H9 (cell line): ENCODE measurements at regions not wholly inside any gene's neighbourhood (a gene's known extent, or its start where the extent isn't known, plus 50 kb on each side); places are given as distances from the start of the nearest gene placed in this dataset.

Experiments
- DNase-seq: peaks from one replicate; pipeline ENCODE4 v3.0.0-alpha.2; 2017
- H2AFZ ChIP-seq: one replicate; pipeline ENCODE4 v1.6.1; 2013; ENCODE audit warnings: mild to moderate bottlenecking, low read length, control low read depth, moderate library complexity
- H2AK5ac ChIP-seq: 2 replicates; pipeline ENCODE4 v1.6.1; 2013; ENCODE audit warnings: low read length, control low read depth, mixed read lengths; ENCODE audit not compliant: insufficient read length
- H2BK120ac ChIP-seq: one replicate; pipeline ENCODE4 v1.6.1; 2013; ENCODE audit warnings: low read depth, mild to moderate bottlenecking, low read length, control low read depth, inconsistent platforms; ENCODE audit not compliant: poor library complexity, severe bottlenecking
- H2BK12ac ChIP-seq: 2 replicates; pipeline ENCODE4 v1.6.1; 2013; ENCODE audit warnings: low read length, control low read depth, mixed read lengths, low read depth; ENCODE audit not compliant: insufficient read length
- H2BK15ac ChIP-seq: 2 replicates; pipeline ENCODE4 v1.6.1; 2013; ENCODE audit warnings: low read depth, low read length, control low read depth
- H2BK20ac ChIP-seq: one replicate; pipeline ENCODE4 v1.6.1; 2013; ENCODE audit warnings: low read depth, mild to moderate bottlenecking, low read length, control low read depth, inconsistent platforms; ENCODE audit not compliant: poor library complexity, severe bottlenecking
- H2BK5ac ChIP-seq: 2 replicates; pipeline ENCODE4 v1.6.1; 2013; ENCODE audit warnings: low read length, control low read depth, mixed read lengths; ENCODE audit not compliant: insufficient read length
- H3K14ac ChIP-seq: 2 replicates; pipeline ENCODE4 v1.6.1; 2013; ENCODE audit warnings: low read length, control low read depth; ENCODE audit not compliant: insufficient read depth
- H3K18ac ChIP-seq: 2 replicates; pipeline ENCODE4 v1.6.1; 2013; ENCODE audit warnings: low read depth, mild to moderate bottlenecking, mixed read lengths, low read length, control low read depth; ENCODE audit not compliant: insufficient read length
- H3K23ac ChIP-seq: 2 replicates; pipeline ENCODE4 v1.6.1; 2013; ENCODE audit warnings: low read length, control low read depth, mixed read lengths, low read depth; ENCODE audit not compliant: insufficient read length
- H3K23me2 ChIP-seq: 2 replicates; pipeline ENCODE4 v1.6.1; 2013; ENCODE audit warnings: low read depth, mild to moderate bottlenecking, mixed read lengths, low read length, control low read depth; ENCODE audit not compliant: insufficient read length, poor library complexity, severe bottlenecking
- H3K27ac ChIP-seq: 2 replicates; pipeline ENCODE4 v1.5.1; 2013; ENCODE audit warnings: low read length, control low read depth, mixed read lengths, low read depth; ENCODE audit not compliant: insufficient read length
- H3K27me3 ChIP-seq: 2 replicates; pipeline ENCODE4 v1.6.1; 2013; ENCODE audit warnings: low read length, control low read depth, inconsistent platforms; ENCODE audit not compliant: insufficient read depth
- H3K4ac ChIP-seq: 2 replicates; pipeline ENCODE4 v1.6.1; 2013; ENCODE audit warnings: low read depth, mild to moderate bottlenecking, control low read depth, inconsistent platforms, low read length, moderate library complexity
- H3K4me1 ChIP-seq: 2 replicates; pipeline ENCODE4 v1.6.1; 2013; ENCODE audit warnings: low read length, control low read depth, inconsistent platforms; ENCODE audit not compliant: insufficient read depth
- H3K4me2 ChIP-seq: 2 replicates; pipeline ENCODE4 v1.6.1; 2013; ENCODE audit warnings: low read length, control low read depth, mixed read lengths; ENCODE audit not compliant: insufficient read length, insufficient read depth
- H3K56ac ChIP-seq: 2 replicates; pipeline ENCODE4 v1.6.1; 2013; ENCODE audit warnings: low read depth, mild to moderate bottlenecking, mixed read lengths, low read length, control low read depth; ENCODE audit not compliant: insufficient read length
- H3K79me1 ChIP-seq: 2 replicates; pipeline ENCODE4 v1.6.1; 2013; ENCODE audit warnings: low read depth, mild to moderate bottlenecking, moderate library complexity, low read length, control low read depth, inconsistent platforms; ENCODE audit not compliant: insufficient read depth, poor library complexity, severe bottlenecking
- H3K79me2 ChIP-seq: 2 replicates; pipeline ENCODE4 v1.6.1; 2013; ENCODE audit warnings: low read length, control low read depth, inconsistent platforms; ENCODE audit not compliant: insufficient read depth
- H3K9ac ChIP-seq: 2 replicates; pipeline ENCODE4 v1.6.1; 2013; ENCODE audit warnings: low read length, control low read depth, mixed read lengths; ENCODE audit not compliant: insufficient read length; ENCODE audit errors: extremely low read depth
- H3K9me3 ChIP-seq: one replicate; pipeline ENCODE4 v1.6.1; 2013; ENCODE audit warnings: low read depth, low read length, inconsistent platforms; ENCODE audit not compliant: control insufficient read depth
- H3T11ph ChIP-seq: one replicate; pipeline ENCODE4 v1.6.1; 2013; ENCODE audit warnings: mild to moderate bottlenecking, low read length, control low read depth, inconsistent platforms
- H4K20me1 ChIP-seq: one replicate; pipeline ENCODE4 v1.6.1; 2013; ENCODE audit not compliant: control insufficient read depth, insufficient read length, insufficient read depth
- H4K5ac ChIP-seq: 2 replicates; pipeline ENCODE4 v1.6.1; 2013; ENCODE audit warnings: low read depth, mild to moderate bottlenecking, mixed read lengths, low read length, control low read depth; ENCODE audit not compliant: insufficient read length
- H4K8ac ChIP-seq: replicated peaks from 2 replicates; pipeline ENCODE4 v1.6.1; 2013; ENCODE audit warnings: low read length, control low read depth, mixed read lengths, low read depth; ENCODE audit not compliant: insufficient read length
- H4K91ac ChIP-seq: 2 replicates; pipeline ENCODE4 v1.6.1; 2013; ENCODE audit warnings: low read depth, mild to moderate bottlenecking, moderate library complexity, mixed read lengths, low read length, control low read depth; ENCODE audit not compliant: insufficient read length
- H3K27ac Mint-ChIP-seq, 3 experiments: 2 replicates in 2 of 3; 3 replicates in 1 of 3; pipeline ENCODE4 v1.8.0; 2020 to 2021; ENCODE audit warnings: mixed read lengths in 3 of 3, mild to moderate bottlenecking in 1 of 3, moderate library complexity in 1 of 3
- H3K27me3 Mint-ChIP-seq: 2 replicates; pipeline ENCODE4 v1.8.0; 2021; ENCODE audit warnings: low read depth, mild to moderate bottlenecking, moderate library complexity, mixed read lengths
- H3K36me3 Mint-ChIP-seq, 3 experiments: 2 replicates in 2 of 3; 3 replicates in 1 of 3; pipeline ENCODE4 v1.8.0; 2020 to 2021; ENCODE audit warnings: low read depth in 3 of 3, mixed read lengths in 3 of 3; ENCODE audit not compliant: insufficient read depth in 1 of 3
- H3K4me1 Mint-ChIP-seq, 2 experiments: 2 replicates each; pipeline ENCODE4 v1.8.0; 2020; ENCODE audit warnings: mixed read lengths in 2 of 2
- H3K4me3 Mint-ChIP-seq, 2 experiments: 2 replicates in 1 of 2; 3 replicates in 1 of 2; pipeline ENCODE4 v1.8.0; 2020 to 2021; ENCODE audit warnings: mild to moderate bottlenecking in 2 of 2, mixed read lengths in 2 of 2, moderate library complexity in 1 of 2
- H3K9me3 Mint-ChIP-seq, 2 experiments: 2 replicates in 1 of 2; 3 replicates in 1 of 2; pipeline ENCODE4 v1.8.0; 2020; ENCODE audit warnings: mild to moderate bottlenecking in 2 of 2, mixed read lengths in 2 of 2, moderate library complexity in 1 of 2
- CTCF ChIP-seq: fragments of 200-600 bp; sonication (generic); conservative IDR thresholded peaks from 3 replicates; pipeline ENCODE4 v1.8.0; 2021; ENCODE audit warnings: antibody characterized with exemption, mild to moderate bottlenecking
- WGBS: extraction: QIAGEN DNeasy Blood & Tissue Kit; methylation state at CpG from one replicate; pipeline ENCODE4 v1.1.7; 2013; ENCODE audit warnings: missing lambda C conversion rate, low lambda C conversion rate, mixed read lengths; ENCODE audit not compliant: insufficient read length; ENCODE audit errors: extremely low coverage; 5-methylcytosine and 5-hydroxymethylcytosine counted together

GRCh38 chr1:181344091-181344490, 139.2 kb upstream of the CACNA1E start:
- no peak overlapping the region for H3K9ac ChIP-seq
- no peak overlapping the region for H2BK12ac ChIP-seq
- no peak overlapping the region for H2AK5ac ChIP-seq
- H4K8ac ChIP-seq: no peak overlapping the region
- H2BK5ac ChIP-seq: no peak overlapping the region
- H3K14ac ChIP-seq: no peak overlapping the region
- H2BK120ac ChIP-seq: no peak overlapping the region
- no peak overlapping the region for H4K91ac ChIP-seq
- no peak overlapping the region for H3K18ac ChIP-seq
- H3T11ph ChIP-seq: no peak overlapping the region
- no peaks in the 10 kb centered on the region for H3K79me1 ChIP-seq
- H3K27ac ChIP-seq: no peak overlapping the region
- H3K4me1 ChIP-seq: no peaks in the 10 kb centered on the region
- H3K4ac ChIP-seq: no peak overlapping the region
- H3K4me2 ChIP-seq: no peak overlapping the region
- no peaks in the 10 kb centered on the region for H3K9me3 ChIP-seq
- no peak overlapping the region for H3K23ac ChIP-seq
- H2BK20ac ChIP-seq: no peak overlapping the region
- H3K23me2 ChIP-seq: no peaks in the 10 kb centered on the region
- H3K4me1 Mint-ChIP-seq: peaks cover 0 to 7% of the 10 kb centered on the region in 2 experiments; a peak in 1 of 4 replicates
- no CpG with 5 or more reads among the region's 3 CpGs for WGBS
- H2BK15ac ChIP-seq: no peak overlapping the region
- TF ChIP-seq CTCF: no peak
- no peak overlapping the region for H4K5ac ChIP-seq
- H3K79me2 ChIP-seq: no peaks in the 10 kb centered on the region
- no peak overlapping the region for H2AFZ ChIP-seq
- H3K56ac ChIP-seq: no peak overlapping the region
- H3K27ac Mint-ChIP-seq: no peak overlapping the region
- no peak for DNase-seq
- no peak overlapping the region for H3K4me3 Mint-ChIP-seq
- no peaks in the 10 kb centered on the region for H3K9me3 Mint-ChIP-seq
- H3K27me3 ChIP-seq: no peaks in the 10 kb centered on the region
- H3K27me3 Mint-ChIP-seq: peaks cover 16% of the 10 kb centered on the region
- H4K20me1 ChIP-seq: no peaks in the 10 kb centered on the region
- no peaks in the 10 kb centered on the region for H3K36me3 Mint-ChIP-seq
